MM.1S (cell line): ENCODE measurements at regions not wholly inside any gene's neighbourhood (a gene's known extent, or its start where the extent isn't known, plus 50 kb on each side); places are given as distances from the start of the nearest gene placed in this dataset.

Source experiments
- DNase-seq: peaks from one replicate; pipeline ENCODE4 v3.0.0-alpha.2; 2015
- H2AFZ ChIP-seq: fragments of 300-600 bp; sonication (generic); 2 replicates; pipeline ENCODE4 v1.6.0; 2016; ENCODE audit warnings: antibody characterized with exemption, low read length
- H3F3A ChIP-seq: fragments of 300-600 bp; sonication (generic); 2 replicates; pipeline ENCODE4 v1.6.1; 2016; ENCODE audit warnings: mild to moderate bottlenecking, antibody characterized with exemption, low read length, moderate library complexity, mixed read lengths; ENCODE audit not compliant: insufficient read depth
- H3K27ac ChIP-seq: fragments of 300-600 bp; sonication (generic); 2 replicates; pipeline ENCODE4 v1.5.1; 2016; ENCODE audit warnings: mild to moderate bottlenecking, low read length
- H3K27me3 ChIP-seq: fragments of 300-600 bp; sonication (generic); replicated peaks from 2 replicates; pipeline ENCODE4 v1.6.0; 2016; ENCODE audit warnings: low read length; ENCODE audit not compliant: insufficient read depth
- H3K36me3 ChIP-seq: fragments of 300-600 bp; sonication (generic); replicated peaks from 2 replicates; pipeline ENCODE4 v1.6.1; 2016; ENCODE audit warnings: mild to moderate bottlenecking, low read length, mixed read lengths; ENCODE audit not compliant: insufficient read depth
- H3K4me1 ChIP-seq: fragments of 300-600 bp; sonication (generic); 2 replicates; pipeline ENCODE4 v1.6.1; 2016; ENCODE audit warnings: low read length, mixed read lengths
- H3K4me2 ChIP-seq: fragments of 300-600 bp; sonication (generic); 2 replicates; pipeline ENCODE4 v1.6.0; 2016; ENCODE audit warnings: low read depth, low read length
- H3K4me3 ChIP-seq: fragments of 300-600 bp; sonication (generic); 2 replicates; pipeline ENCODE4 v1.5.1; 2016; ENCODE audit warnings: low read length, mixed read lengths
- H3K79me2 ChIP-seq: fragments of 300-600 bp; sonication (generic); 2 replicates; pipeline ENCODE4 v1.6.1; 2016; ENCODE audit warnings: mixed run types, low read length, mixed read lengths
- H3K9ac ChIP-seq: fragments of 300-600 bp; sonication (generic); 2 replicates; pipeline ENCODE4 v1.6.1; 2016; ENCODE audit warnings: low read length, mixed read lengths
- H3K9me2 ChIP-seq: fragments of 300-600 bp; sonication (generic); replicated peaks from 2 replicates; pipeline ENCODE4 v1.6.1; 2016; ENCODE audit warnings: mild to moderate bottlenecking, low read length, mixed read lengths; ENCODE audit not compliant: insufficient read depth
- H3K9me3 ChIP-seq: fragments of 300-600 bp; sonication (generic); replicated peaks from 2 replicates; pipeline ENCODE4 v1.6.1; 2016; ENCODE audit warnings: mild to moderate bottlenecking, low read length, mixed read lengths; ENCODE audit not compliant: insufficient read depth
- H4K20me1 ChIP-seq: fragments of 300-600 bp; sonication (generic); 2 replicates; pipeline ENCODE4 v1.6.1; 2016; ENCODE audit warnings: mild to moderate bottlenecking, low read length, moderate library complexity, mixed read lengths; ENCODE audit not compliant: insufficient read depth
- EZH2 ChIP-seq: fragments of 300-600 bp; sonication (generic); optimal IDR thresholded peaks from 2 replicates; pipeline ENCODE3; 2017; ENCODE audit warnings: low read depth, mild to moderate bottlenecking, antibody characterized with exemption, low read length, mixed read lengths
- EZH2phosphoT487 ChIP-seq: fragments of 300-600 bp; sonication (generic); IDR thresholded peaks from 2 replicates; pipeline ENCODE4 v1.6.1; 2018; ENCODE audit warnings: antibody characterized with exemption, low read length
- TF ChIP-seq, protein P1 (sequence below): fragments of 300-600 bp; sonication (generic); IDR thresholded peaks from 2 replicates; pipeline ENCODE4 v1.5.1; 2016; ENCODE audit warnings: antibody characterized with exemption, low read length, mixed read lengths

DNA sequence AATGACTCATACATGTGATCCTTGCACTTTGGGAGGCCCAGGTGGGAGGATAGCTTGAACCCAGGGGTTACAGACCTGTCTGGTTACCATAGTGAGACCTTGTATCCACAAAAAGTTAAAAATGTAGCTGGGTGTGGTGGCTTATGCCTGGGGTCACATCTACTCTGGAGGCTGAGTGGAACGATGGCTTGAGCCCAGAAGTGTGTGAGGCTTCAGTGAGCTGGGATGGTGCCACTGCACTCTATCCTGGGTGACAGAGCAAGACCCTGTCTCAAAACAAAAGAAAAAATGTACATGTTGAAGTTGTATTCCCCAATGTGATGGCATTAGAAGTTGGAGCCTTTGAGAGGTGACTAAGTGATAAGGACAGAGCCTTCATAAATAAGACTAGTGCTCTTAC, 409.4 kb upstream of the PABPC4L start:
- no peaks in the 10 kb centered on the region for H3K4me1 ChIP-seq
- H3K27me3 ChIP-seq: no peaks in the 10 kb centered on the region
- H4K20me1 ChIP-seq: no peaks in the 10 kb centered on the region
- H2AFZ ChIP-seq: no peak overlapping the region
- no peak overlapping the region for H3K4me2 ChIP-seq
- TF ChIP-seq EZH2phosphoT487 (no peak), EZH2 (no peak)
- TF ChIP-seq, protein P1, sequence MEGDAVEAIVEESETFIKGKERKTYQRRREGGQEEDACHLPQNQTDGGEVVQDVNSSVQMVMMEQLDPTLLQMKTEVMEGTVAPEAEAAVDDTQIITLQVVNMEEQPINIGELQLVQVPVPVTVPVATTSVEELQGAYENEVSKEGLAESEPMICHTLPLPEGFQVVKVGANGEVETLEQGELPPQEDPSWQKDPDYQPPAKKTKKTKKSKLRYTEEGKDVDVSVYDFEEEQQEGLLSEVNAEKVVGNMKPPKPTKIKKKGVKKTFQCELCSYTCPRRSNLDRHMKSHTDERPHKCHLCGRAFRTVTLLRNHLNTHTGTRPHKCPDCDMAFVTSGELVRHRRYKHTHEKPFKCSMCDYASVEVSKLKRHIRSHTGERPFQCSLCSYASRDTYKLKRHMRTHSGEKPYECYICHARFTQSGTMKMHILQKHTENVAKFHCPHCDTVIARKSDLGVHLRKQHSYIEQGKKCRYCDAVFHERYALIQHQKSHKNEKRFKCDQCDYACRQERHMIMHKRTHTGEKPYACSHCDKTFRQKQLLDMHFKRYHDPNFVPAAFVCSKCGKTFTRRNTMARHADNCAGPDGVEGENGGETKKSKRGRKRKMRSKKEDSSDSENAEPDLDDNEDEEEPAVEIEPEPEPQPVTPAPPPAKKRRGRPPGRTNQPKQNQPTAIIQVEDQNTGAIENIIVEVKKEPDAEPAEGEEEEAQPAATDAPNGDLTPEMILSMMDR: no peak
- no peak for DNase-seq
- H3K4me3 ChIP-seq: no peak overlapping the region
- no peak overlapping the region for H3K9ac ChIP-seq
- H3F3A ChIP-seq: no peaks in the 10 kb centered on the region
- H3K27ac ChIP-seq: no peak overlapping the region
- no peaks in the 10 kb centered on the region for H3K79me2 ChIP-seq
- H3K9me3 ChIP-seq: no peaks in the 10 kb centered on the region
- H3K9me2 ChIP-seq: no peaks in the 10 kb centered on the region
- H3K36me3 ChIP-seq: no peaks in the 10 kb centered on the region

GRCh38 chr4:134610172-134610571, 408.6 kb upstream of the PABPC4L start:
- no peak overlapping the region for H2AFZ ChIP-seq
- no peak overlapping the region for H3K4me2 ChIP-seq
- H3K79me2 ChIP-seq: no peaks in the 10 kb centered on the region
- H3K9me3 ChIP-seq: no peaks in the 10 kb centered on the region
- no peak overlapping the region for H3K4me3 ChIP-seq
- DNase-seq: no peak
- no peaks in the 10 kb centered on the region for H3K9me2 ChIP-seq
- H3F3A ChIP-seq: no peaks in the 10 kb centered on the region
- no peaks in the 10 kb centered on the region for H3K4me1 ChIP-seq
- no peaks in the 10 kb centered on the region for H4K20me1 ChIP-seq
- no peak overlapping the region for H3K9ac ChIP-seq
- H3K27ac ChIP-seq: no peak overlapping the region
- TF ChIP-seq, protein P1: no peak
- no peak for TF ChIP-seq EZH2
- no peak for TF ChIP-seq EZH2phosphoT487
- H3K36me3 ChIP-seq: no peaks in the 10 kb centered on the region
- H3K27me3 ChIP-seq: no peaks in the 10 kb centered on the region

GRCh38 chr4:134601706-134602105, 400.1 kb upstream of the PABPC4L start:
- H3K36me3 ChIP-seq: no peaks in the 10 kb centered on the region
- H3K27ac ChIP-seq: no peak overlapping the region
- no peak for DNase-seq
- no peak overlapping the region for H3K4me2 ChIP-seq
- no peaks in the 10 kb centered on the region for H3K79me2 ChIP-seq
- no peaks in the 10 kb centered on the region for H4K20me1 ChIP-seq
- H3K9me2 ChIP-seq: no peaks in the 10 kb centered on the region
- no peaks in the 10 kb centered on the region for H3F3A ChIP-seq
- no peaks in the 10 kb centered on the region for H3K9me3 ChIP-seq
- no peaks in the 10 kb centered on the region for H3K27me3 ChIP-seq
- H3K4me1 ChIP-seq: no peaks in the 10 kb centered on the region
- H2AFZ ChIP-seq: no peak overlapping the region
- no peak overlapping the region for H3K4me3 ChIP-seq
- TF ChIP-seq, protein P1: no peak
- TF ChIP-seq EZH2: no peak
- no peak for TF ChIP-seq EZH2phosphoT487
- H3K9ac ChIP-seq: no peak overlapping the region
